Esophagus squamous epithelium (tissue), 5 donors: ENCODE measurements at regions not wholly inside any gene's neighbourhood (a gene's known extent, or its start where the extent isn't known, plus 50 kb on each side); places are given as distances from the start of the nearest gene placed in this dataset.

Source experiments
- DNase-seq: peaks from one replicate; lab custom pipeline; 2025; lab: John Stamatoyannopoulos, UW
- H3K27ac ChIP-seq, 4 donors: fragments of 200-600 bp; sonication (generic); one replicate each; pipeline ENCODE4 v1.5.1; 2016 to 2019; ENCODE audit warnings: mild to moderate bottlenecking in 1 of 4
- H3K27me3 ChIP-seq, 4 donors: fragments of 200-600 bp; sonication (generic); 1 replicate in 3 of 4; 2 replicates in 1 of 4; pipeline versions ENCODE4 v1.5.1 to v1.6.0; 2017 to 2021; ENCODE audit warnings: antibody characterized with exemption in 1 of 4
- H3K36me3 ChIP-seq, 3 donors: fragments of 200-600 bp; sonication (generic); one replicate each; pipeline ENCODE4 v1.5.1; 2016 to 2019
- H3K4me1 ChIP-seq, 3 donors: fragments of 200-600 bp; sonication (generic); one replicate each; pipeline ENCODE4 v1.5.1; 2017 to 2019
- H3K4me3 ChIP-seq, 4 donors: fragments of 200-600 bp; sonication (generic); 1 replicate in 3 of 4; 2 replicates in 1 of 4; pipeline ENCODE4 v1.5.1; 2016 to 2019; ENCODE audit warnings: mild to moderate bottlenecking in 2 of 4, moderate library complexity in 1 of 4
- H3K9me3 ChIP-seq, 3 donors: fragments of 200-600 bp; sonication (generic); one replicate each; pipeline ENCODE4 v1.5.1; 2016 to 2019
- CTCF ChIP-seq, 6 experiments: fragments of 450-650 bp in 4 of 6; fragments of 200-600 bp in 2 of 6; sonication (generic) in 2 of 6; IDR thresholded peaks; one replicate each; pipeline ENCODE4 v1.5.1; 2016 to 2019; ENCODE audit warnings: antibody characterized with exemption in 6 of 6, mild to moderate bottlenecking in 4 of 6, moderate library complexity in 4 of 6
- POLR2A ChIP-seq, 4 donors: fragments of 450-650 bp; IDR thresholded peaks; one replicate each; pipeline ENCODE4 v1.6.1; 2017; ENCODE audit warnings: antibody characterized with exemption in 4 of 4, mild to moderate bottlenecking in 4 of 4, moderate library complexity in 3 of 4
- WGBS, 2 donors: methylation state at CpG; one replicate each; pipeline ENCODE4 v1.1.5; 2018; 5-methylcytosine and 5-hydroxymethylcytosine counted together
- intact Hi-C: fragments of 100-400 bp; cut with DNase I; formaldehyde crosslinking; loops from one replicate; pipeline ENCODE4 v1.15.0; 2022
- donor health status: DM: yes; HTN: yes; CAD: no.

- Histone ChIP-seq H3K27me3 (no peaks in the 10 kb centered on the region), H3K4me3 (no peak overlapping the region), H3K27ac (no peak overlapping the region), H3K36me3 (peaks cover 0 to 8% (median 0%) of the 10 kb centered on the region in 3 donors), H3K9me3 (peaks cover 0 to 19% (median 12%) of the 10 kb centered on the region in 3 donors), H3K4me1 (peaks cover 0 to 5% (median 0%) of the 10 kb centered on the region in 3 donors)
- no peak for DNase-seq
- 44 to 72% methylated on average over 4 of the region's 4 CpGs for WGBS, 2 donors
- intact Hi-C loops, result no loop called here
- TF ChIP-seq POLR2A (IDR thresholded peaks at IDR 0.05), result no peak
- no peak for TF ChIP-seq CTCF (IDR thresholded peaks at IDR 0.05)
Observed at GRCh38 chr9:129509533-129509928, 111.4 kb downstream of the C9orf50 start.

- Histone ChIP-seq H3K36me3 (peaks cover 0 to 17% (median 0%) of the 10 kb centered on the region in 3 donors), H3K27ac (no peak overlapping the region), H3K27me3 (no peaks in the 10 kb centered on the region), H3K4me3 (no peak overlapping the region), H3K9me3 (peaks cover 0 to 2% (median 0%) of the 10 kb centered on the region in 3 donors), H3K4me1 (peaks cover 0 to 14% (median 0%) of the 10 kb centered on the region in 3 donors)
- intact Hi-C loops, result no loop called here
- DNase-seq, result no peak
- 91 to 97% methylated on average over 5 of the region's 5 CpGs for WGBS, 2 donors
- no peak for TF ChIP-seq CTCF (IDR thresholded peaks at IDR 0.05)
- TF ChIP-seq POLR2A (IDR thresholded peaks at IDR 0.05), result no peak
Observed at GRCh38 chr9:129507805-129508204, 113.1 kb downstream of the C9orf50 start.

GRCh38 chr9:129506892-129507291 lies 114.0 kb downstream of the C9orf50 start:
- intact Hi-C loops, result no loop called here
- 60 to 72% methylated on average over 5 to 6 of the region's 6 CpGs for WGBS, 2 donors
- Histone ChIP-seq H3K27me3 (no peaks in the 10 kb centered on the region), H3K4me1 (peaks cover 0 to 18% (median 0%) of the 10 kb centered on the region in 3 donors), H3K9me3 (no peaks in the 10 kb centered on the region), H3K27ac (no peak overlapping the region), H3K36me3 (peaks cover 0 to 17% (median 0%) of the 10 kb centered on the region in 3 donors), H3K4me3 (no peak overlapping the region)
- no peak for TF ChIP-seq POLR2A (IDR thresholded peaks at IDR 0.05)
- no peak for TF ChIP-seq CTCF (IDR thresholded peaks at IDR 0.05)
- no peak for DNase-seq

- WGBS, 2 donors, result 92 to 94% methylated on average over 11 to 13 of the region's 13 CpGs
- no peak for DNase-seq
- Histone ChIP-seq H3K9me3 (no peaks in the 10 kb centered on the region), H3K4me3 (no peak overlapping the region), H3K4me1 (peaks cover 0 to 26% (median 0%) of the 10 kb centered on the region in 3 donors), H3K27me3 (no peaks in the 10 kb centered on the region), H3K27ac (no peak overlapping the region), H3K36me3 (peaks cover 0 to 17% (median 0%) of the 10 kb centered on the region in 3 donors)
- no peak for TF ChIP-seq POLR2A (IDR thresholded peaks at IDR 0.05)
- no peak for TF ChIP-seq CTCF (IDR thresholded peaks at IDR 0.05)
- intact Hi-C loops, result no loop called here
Observed at GRCh38 chr9:129506041-129506440, 114.9 kb downstream of the C9orf50 start.

- H3K4me3 ChIP-seq, result no peak overlapping the region
- H3K4me1 ChIP-seq, result peaks cover 0 to 31% (median 4%) of the 10 kb centered on the region in 3 donors
- TF ChIP-seq POLR2A (IDR thresholded peaks at IDR 0.05), result no peak
- TF ChIP-seq CTCF (IDR thresholded peaks at IDR 0.05), result no peak
- 90 to 92% methylated on average over 5 to 11 of the region's 22 CpGs for WGBS, 2 donors
- no peaks in the 10 kb centered on the region for H3K9me3 ChIP-seq
- intact Hi-C loops, result no loop called here
- no peak overlapping the region for H3K27ac ChIP-seq
- peaks cover 0 to 17% (median 0%) of the 10 kb centered on the region in 3 donors for H3K36me3 ChIP-seq
- H3K27me3 ChIP-seq, result no peaks in the 10 kb centered on the region
- no peak for DNase-seq
Observed at GRCh38 chr9:129505270-129505902, 115.5 kb downstream of the C9orf50 start.
